HCT116 (cell line): ENCODE measurements at regions not wholly inside any gene's neighbourhood (a gene's known extent, or its start where the extent isn't known, plus 50 kb on each side); places are given as distances from the start of the nearest gene placed in this dataset.

ENCODE experiments used
- ATAC-seq: fragments of 200-7000 bp; cut with Tn5 transposase; 2 replicates; pipeline ENCODE4 v1.9.1; 2020; ENCODE audit warnings: mild to moderate bottlenecking, moderate library complexity
- BruUV-seq: library from RNA; stranded (reverse); fragments of 400-500 nt; replicated peaks from 2 replicates; lab custom pipeline; 2021; lab: Mats Ljungman, UMichigan
- CTCF ChIA-PET: fragments of 300-600 bp; sonication (Branson Sonifier 250); formaldehyde crosslinking; loops from one replicate; lab custom pipeline; 2021; ENCODE audit warnings: antibody characterized with exemption; lab: Charles Lee
- POLR2A ChIA-PET: fragments of 300-600, 350-600 bp; sonication (Branson Sonifier 250); formaldehyde crosslinking; loops from one replicate; lab custom pipeline; 2021; ENCODE audit warnings: antibody characterized with exemption; lab: Charles Lee
- RAD21 ChIA-PET, 2 experiments: fragments of 300-600 bp; sonication (Branson Sonifier 250); formaldehyde crosslinking; loops; one replicate each; lab custom pipeline; 2023; ENCODE audit warnings: low total read pairs in 2 of 2; ENCODE audit not compliant: uncharacterized antibody in 2 of 2, unreplicated experiment in 2 of 2, low non-redundant PET in 1 of 2; lab: Charles Lee
- DNase-seq: peaks from one replicate; pipeline ENCODE4 v3.0.0-alpha.2; 2010; ENCODE audit warnings: low read depth, low spot score
- H2AFZ ChIP-seq: fragments of 200-600 bp; shearing (Covaris generic), sonication (generic); 2 replicates; pipeline ENCODE4 v1.6.1; 2017; ENCODE audit warnings: low read depth, mixed run types, mixed read lengths, antibody characterized with exemption, low read length; ENCODE audit not compliant: poor library complexity, severe bottlenecking
- H3K27ac ChIP-seq: 2 replicates; pipeline ENCODE4 v1.5.1; 2012; ENCODE audit warnings: low read depth, low read length
- H3K27me3 ChIP-seq: fragments of 200-600 bp; sonication (generic); 2 replicates; pipeline ENCODE4 v1.6.1; 2016; ENCODE audit warnings: mixed run types, low read length, mixed read lengths; ENCODE audit not compliant: insufficient read depth
- H3K36me3 ChIP-seq, 2 experiments: fragments of 200-500 bp in 1 of 2; fragments of 200-600 bp in 1 of 2; sonication (Bioruptor generic) in 1 of 2; sonication (generic) in 1 of 2; 2 replicates each; pipeline versions ENCODE4 v1.5.1 to v1.6.1; 2014 to 2016; ENCODE audit warnings: low read length in 2 of 2, inconsistent platforms in 1 of 2, mixed read lengths in 1 of 2, mixed run types in 1 of 2; ENCODE audit not compliant: insufficient read depth in 2 of 2, control insufficient read depth in 1 of 2
- H3K4me1 ChIP-seq, 2 experiments: fragments of 200-600 bp in 1 of 2; sonication (generic) in 1 of 2; 2 replicates each; pipeline versions ENCODE4 v1.5.1 to v1.6.1; 2012 to 2017; ENCODE audit warnings: low read length in 2 of 2, inconsistent platforms in 1 of 2, mild to moderate bottlenecking in 1 of 2, mixed read lengths in 1 of 2, mixed run types in 1 of 2, moderate library complexity in 1 of 2; ENCODE audit not compliant: insufficient read depth in 2 of 2, control insufficient read depth in 1 of 2
- H3K4me2 ChIP-seq: fragments of 200-600 bp; sonication (generic); 2 replicates; pipeline ENCODE4 v1.6.1; 2017; ENCODE audit warnings: mixed run types, low read length, mixed read lengths
- H3K4me3 ChIP-seq, 2 experiments: fragments of 200-600 bp in 1 of 2; sonication (generic) in 1 of 2; replicated peaks in 1 of 2; 2 replicates each; pipeline ENCODE4 v1.5.1; 2011 to 2016; ENCODE audit warnings: low read length in 2 of 2, control low read depth in 1 of 2, low read depth in 1 of 2, mild to moderate bottlenecking in 1 of 2, mixed read lengths in 1 of 2, mixed run types in 1 of 2
- H3K79me2 ChIP-seq: fragments of 200-600 bp; sonication (generic); 2 replicates; pipeline ENCODE4 v1.6.1; 2017; ENCODE audit warnings: mild to moderate bottlenecking, mixed run types, low read length, moderate library complexity, mixed read lengths; ENCODE audit not compliant: insufficient read depth
- H3K9ac ChIP-seq: fragments of 200-600 bp; sonication (generic); 2 replicates; pipeline ENCODE4 v1.6.1; 2016; ENCODE audit warnings: low read length, mixed read lengths
- H3K9me2 ChIP-seq: fragments of 200-600 bp; sonication (generic), shearing (Covaris generic); 2 replicates; pipeline ENCODE4 v1.6.1; 2017; ENCODE audit warnings: mixed run types, mild to moderate bottlenecking, moderate library complexity; ENCODE audit not compliant: insufficient read depth
- H3K9me3 ChIP-seq, 2 experiments: fragments of 200-500 bp in 1 of 2; fragments of 200-600 bp in 1 of 2; sonication (Bioruptor generic) in 1 of 2; sonication (generic) in 1 of 2; 2 replicates each; pipeline ENCODE4 v1.6.1; 2014 to 2017; ENCODE audit warnings: low read length in 2 of 2, mixed read lengths in 2 of 2, inconsistent platforms in 1 of 2, low read depth in 1 of 2, mild to moderate bottlenecking in 1 of 2, mixed run types in 1 of 2, moderate library complexity in 1 of 2; ENCODE audit not compliant: control insufficient read depth in 1 of 2, insufficient read depth in 1 of 2
- H4K20me1 ChIP-seq: fragments of 200-600 bp; sonication (generic), shearing (Covaris generic); 2 replicates; pipeline ENCODE4 v1.6.1; 2017; ENCODE audit warnings: mixed run types, mild to moderate bottlenecking, moderate library complexity; ENCODE audit not compliant: insufficient read depth
- ATF3 ChIP-seq: IDR thresholded peaks from 2 replicates; pipeline ENCODE4 v1.6.1; 2012
- CEBPB ChIP-seq: IDR thresholded peaks from 2 replicates; pipeline ENCODE4 v1.6.1; 2012; ENCODE audit warnings: low read depth
- CTCF ChIP-seq, 3 experiments: fragments of 200-600 bp in 1 of 3; sonication (generic) in 1 of 3; IDR thresholded peaks in 2 of 3; conservative IDR thresholded peaks in 1 of 3; 2 replicates each; pipeline ENCODE4 v1.5.1; 2012 to 2017; ENCODE audit warnings: low read depth in 2 of 3, low read length in 2 of 3, antibody characterized with exemption in 1 of 3, borderline replicate concordance in 1 of 3, control low read depth in 1 of 3, mild to moderate bottlenecking in 1 of 3, mixed read lengths in 1 of 3, mixed run types in 1 of 3, moderate library complexity in 1 of 3; ENCODE audit not compliant: insufficient read depth in 1 of 3
- EGR1 ChIP-seq: IDR thresholded peaks from 2 replicates; pipeline ENCODE4 v1.6.1; 2012; ENCODE audit warnings: low read depth
- ELF1 ChIP-seq: IDR thresholded peaks from 2 replicates; pipeline ENCODE4 v1.6.1; 2012; ENCODE audit warnings: low read depth, borderline replicate concordance
- EZH2 ChIP-seq: fragments of 200-600 bp; sonication (generic); IDR thresholded peaks from 2 replicates; pipeline ENCODE4 v1.6.1; 2017; ENCODE audit warnings: antibody characterized with exemption, mixed run types
- JUND ChIP-seq: IDR thresholded peaks from 2 replicates; pipeline ENCODE4 v1.6.1; 2012
- MAX ChIP-seq: IDR thresholded peaks from 2 replicates; pipeline ENCODE4 v1.6.1; 2012
- POLR2A ChIP-seq: IDR thresholded peaks from 2 replicates; pipeline ENCODE4 v1.7.0; 2011; ENCODE audit warnings: borderline replicate concordance; ENCODE audit not compliant: insufficient read depth, insufficient read length; ENCODE audit errors: extremely low read depth
- SP1 ChIP-seq: IDR thresholded peaks from 2 replicates; pipeline ENCODE4 v1.6.1; 2012; ENCODE audit warnings: low read depth
- YY1 ChIP-seq: IDR thresholded peaks from 2 replicates; pipeline ENCODE4 v1.6.1; 2011; ENCODE audit warnings: low read length, low read depth, moderate library complexity, mild to moderate bottlenecking; ENCODE audit not compliant: insufficient replicate concordance; ENCODE audit errors: extremely low read depth
- ZBTB33 ChIP-seq: IDR thresholded peaks from 2 replicates; pipeline ENCODE4 v1.6.1; 2011; ENCODE audit warnings: mild to moderate bottlenecking, low read length, moderate library complexity; ENCODE audit not compliant: insufficient replicate concordance; ENCODE audit errors: extremely low read depth
- ZFX ChIP-seq: fragments of 450-650 bp; IDR thresholded peaks from 2 replicates; pipeline ENCODE4 v1.6.1; 2017
- intact Hi-C: fragments of 100-400 bp; cut with micrococcal nuclease; formaldehyde crosslinking; loops from 2 replicates; pipeline ENCODE4 v1.10.0; 2022

- Histone ChIP-seq H2AFZ (no peak overlapping the region), H3K36me3 (no peaks in the 10 kb centered on the region), H3K79me2 (no peaks in the 10 kb centered on the region), H3K4me2 (no peak overlapping the region), H3K27ac (no peak overlapping the region), H3K9me3 (peaks cover 11 to 32% of the 10 kb centered on the region in 2 experiments; a peak in 2 of 4 replicates), H4K20me1 (no peaks in the 10 kb centered on the region), H3K9me2 (no peaks in the 10 kb centered on the region), H3K4me3 (no peak overlapping the region), H3K9ac (no peak overlapping the region), H3K27me3 (no peaks in the 10 kb centered on the region), H3K4me1 (no peaks in the 10 kb centered on the region)
- no peak for DNase-seq
- POLR2A ChIA-PET: no interaction called here
- CTCF ChIA-PET: no interaction called here
- no peak for TF ChIP-seq YY1
- no peak for TF ChIP-seq JUND
- TF ChIP-seq EGR1: no peak
- no TSS peak for BruUV-seq
- RAD21 ChIA-PET: no interaction called here
- no peak for ATAC-seq
- intact Hi-C loops: no loop called here
Observed at GRCh38 chr13:53417601-53418000, 389.0 kb downstream of the OLFM4 start.

- Histone ChIP-seq H3K9me2 (no peaks in the 10 kb centered on the region), H3K27ac (no peak overlapping the region), H4K20me1 (no peaks in the 10 kb centered on the region), H3K4me3 (no peak overlapping the region), H3K9me3 (peaks cover 13 to 23% of the 10 kb centered on the region in 2 experiments; a peak in 3 of 4 replicates), H3K27me3 (no peaks in the 10 kb centered on the region), H3K36me3 (no peaks in the 10 kb centered on the region), H3K9ac (no peak overlapping the region), H3K79me2 (no peaks in the 10 kb centered on the region), H3K4me1 (no peaks in the 10 kb centered on the region), H3K4me2 (no peak overlapping the region), H2AFZ (no peak overlapping the region)
- RAD21 ChIA-PET: no interaction called here
- POLR2A ChIA-PET: no interaction called here
- CTCF ChIA-PET: no interaction called here
- intact Hi-C loops: no loop called here
- DNase-seq (no peak), ATAC-seq (no peak)
- no TSS peak for BruUV-seq
- TF ChIP-seq ATF3: no peak
- no peak for TF ChIP-seq EGR1
- TF ChIP-seq POLR2A: no peak
- TF ChIP-seq MAX: no peak
- TF ChIP-seq CEBPB: no peak
- no peak for TF ChIP-seq ZBTB33
- TF ChIP-seq ZFX: no peak
- no peak for TF ChIP-seq SP1
- no peak for TF ChIP-seq ELF1
- TF ChIP-seq EZH2: no peak
- TF ChIP-seq CTCF (IDR thresholded peaks at IDR 0.05 in 2 of 3, conservative IDR thresholded peaks at IDR 0.05 in 1 of 3; ENCODE audit: borderline replicate concordance in 1 of 3, insufficient read depth in 1 of 3, low read depth in 2 of 3, low read length in 2 of 3): no peak
Observed at GRCh38 chr13:53422415-53422814, 393.8 kb downstream of the OLFM4 start.
